Ishikawa (cell line): ENCODE measurements at regions not wholly inside any gene's neighbourhood (a gene's known extent, or its start where the extent isn't known, plus 50 kb on each side); places are given as distances from the start of the nearest gene placed in this dataset.

Experiments
- CREB1 ChIP-seq: IDR thresholded peaks from 2 replicates; pipeline ENCODE4 v1.6.1; 2012; ENCODE audit warnings: low read depth
- EGR1 ChIP-seq: IDR thresholded peaks from 2 replicates; pipeline ENCODE4 v1.6.1; 2012
- EP300 ChIP-seq: IDR thresholded peaks from 2 replicates; pipeline ENCODE4 v1.6.1; 2012; ENCODE audit warnings: borderline replicate concordance
- RAD21 ChIP-seq: IDR thresholded peaks from 2 replicates; pipeline ENCODE4 v1.6.1; 2012; ENCODE audit warnings: low read depth
- REST ChIP-seq: IDR thresholded peaks from 2 replicates; pipeline ENCODE4 v1.6.1; 2012; ENCODE audit warnings: low read depth, mild to moderate bottlenecking
- TAF1 ChIP-seq: IDR thresholded peaks from 2 replicates; pipeline ENCODE4 v1.6.1; 2012; ENCODE audit warnings: low read depth, mild to moderate bottlenecking
- TF ChIP-seq, protein P1 (sequence below): IDR thresholded peaks from 2 replicates; pipeline ENCODE4 v1.6.1; 2012

- TF ChIP-seq REST = no peak
- TF ChIP-seq EP300 = no peak
- TF ChIP-seq EGR1 = no peak
- TF ChIP-seq, protein P1, sequence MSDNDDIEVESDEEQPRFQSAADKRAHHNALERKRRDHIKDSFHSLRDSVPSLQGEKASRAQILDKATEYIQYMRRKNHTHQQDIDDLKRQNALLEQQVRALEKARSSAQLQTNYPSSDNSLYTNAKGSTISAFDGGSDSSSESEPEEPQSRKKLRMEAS = no peak
- TF ChIP-seq TAF1 = no peak
- TF ChIP-seq CREB1 = no peak
- TF ChIP-seq RAD21 = no peak
These were observed 184.9 kb downstream of the DUSP10 start for GRCh38 chr1:221557013-221557412.
